Progenitor cell of endocrine pancreas (in vitro differentiated cells): ENCODE measurements at regions not wholly inside any gene's neighbourhood (a gene's known extent, or its start where the extent isn't known, plus 50 kb on each side); places are given as distances from the start of the nearest gene placed in this dataset.
A peak's percentile ranks its signal among the peaks of the same experiment; 100 is the strongest.

Experiments
- DNase-seq: peaks from one replicate; pipeline ENCODE4 v3.0.0; 2021; ENCODE audit warnings: low spot score; ENCODE audit not compliant: unreplicated experiment
- H3K27ac Mint-ChIP-seq: 2 replicates; pipeline ENCODE4 v1.8.0; 2021; ENCODE audit warnings: mild to moderate bottlenecking, moderate library complexity, mixed read lengths
- H3K27me3 Mint-ChIP-seq: 2 replicates; pipeline ENCODE4 v1.8.0; 2021; ENCODE audit warnings: mixed read lengths
- H3K36me3 Mint-ChIP-seq: 2 replicates; pipeline ENCODE4 v1.8.0; 2022; ENCODE audit warnings: mixed read lengths; ENCODE audit not compliant: insufficient read depth
- H3K4me1 Mint-ChIP-seq: 2 replicates; pipeline ENCODE4 v1.8.0; 2021; ENCODE audit warnings: low read depth, mixed read lengths
- H3K4me3 Mint-ChIP-seq: 2 replicates; pipeline ENCODE4 v1.8.0; 2021; ENCODE audit warnings: low read depth, mild to moderate bottlenecking, moderate library complexity, mixed read lengths
- H3K9me3 Mint-ChIP-seq: 2 replicates; pipeline ENCODE4 v1.8.0; 2021; ENCODE audit warnings: low read depth, mixed read lengths
- CTCF ChIP-seq: fragments of 200-600 bp; sonication (generic); IDR thresholded peaks from one replicate; pipeline ENCODE4 v1.5.0; 2021; ENCODE audit warnings: antibody characterized with exemption, mild to moderate bottlenecking; ENCODE audit not compliant: unreplicated experiment

GRCh38 chr5:42881416-42882117 is 69.9 kb upstream of the SELENOP start:
- no peak for DNase-seq
- no peaks in the 10 kb centered on the region for H3K36me3 Mint-ChIP-seq
- TF ChIP-seq CTCF = no peak
- H3K27ac Mint-ChIP-seq = no peak overlapping the region
- peaks cover 10% of the 10 kb centered on the region for H3K4me1 Mint-ChIP-seq
- H3K4me3 Mint-ChIP-seq = no peak overlapping the region
- no peaks in the 10 kb centered on the region for H3K27me3 Mint-ChIP-seq
- no peaks in the 10 kb centered on the region for H3K9me3 Mint-ChIP-seq

GRCh38 chr5:42880496-42881150 is 68.9 kb upstream of the SELENOP start:
- no peak overlapping the region for H3K27ac Mint-ChIP-seq
- H3K27me3 Mint-ChIP-seq = no peaks in the 10 kb centered on the region
- DNase-seq = no peak
- no peak overlapping the region for H3K4me3 Mint-ChIP-seq
- peaks cover 11% of the 10 kb centered on the region for H3K4me1 Mint-ChIP-seq
- H3K9me3 Mint-ChIP-seq = no peaks in the 10 kb centered on the region
- H3K36me3 Mint-ChIP-seq = no peaks in the 10 kb centered on the region
- TF ChIP-seq CTCF = no peak

- Mint-ChIP-seq H3K9me3 (no peaks in the 10 kb centered on the region), H3K27me3 (no peaks in the 10 kb centered on the region), H3K36me3 (no peaks in the 10 kb centered on the region), H3K4me3 (no peak overlapping the region), H3K27ac (no peak overlapping the region), H3K4me1 (peaks cover 11% of the 10 kb centered on the region)
- no peak for TF ChIP-seq CTCF
- no peak for DNase-seq
Observed at GRCh38 chr5:42879291-42879690, 67.6 kb upstream of the SELENOP start.

- H3K4me3 Mint-ChIP-seq = no peak overlapping the region
- H3K4me1 Mint-ChIP-seq = peaks cover 11% of the 10 kb centered on the region
- peak overlapping the region; percentile 8 for H3K27ac Mint-ChIP-seq
- H3K27me3 Mint-ChIP-seq = no peaks in the 10 kb centered on the region
- no peak for TF ChIP-seq CTCF
- DNase-seq = no peak
- no peaks in the 10 kb centered on the region for H3K36me3 Mint-ChIP-seq
- H3K9me3 Mint-ChIP-seq = no peaks in the 10 kb centered on the region
Observed at GRCh38 chr5:42878550-42878949, 66.9 kb upstream of the SELENOP start.

GRCh38 chr5:42878041-42878440 is 66.3 kb upstream of the SELENOP start:
- no peak for DNase-seq
- Mint-ChIP-seq H3K27ac (peak overlapping the region; percentile 8), H3K4me1 (peaks cover 11% of the 10 kb centered on the region)

More at GRCh38 chr5:42878041-42878440, 66.3 kb upstream of the SELENOP start:
- H3K27me3 Mint-ChIP-seq = no peaks in the 10 kb centered on the region
- no peaks in the 10 kb centered on the region for H3K9me3 Mint-ChIP-seq
- H3K4me3 Mint-ChIP-seq = no peak overlapping the region
- no peak for TF ChIP-seq CTCF
- no peaks in the 10 kb centered on the region for H3K36me3 Mint-ChIP-seq
